Tibial nerve (tissue), 4 donors: ENCODE measurements at regions not wholly inside any gene's neighbourhood (a gene's known extent, or its start where the extent isn't known, plus 50 kb on each side); places are given as distances from the start of the nearest gene placed in this dataset.

ENCODE experiments used
- DNase-seq, 2 donors: peaks; one replicate each; pipeline ENCODE4 v3.0.0-alpha.2; 2019; ENCODE audit warnings: low spot score in 2 of 2
- H3K27ac ChIP-seq, 4 donors: fragments of 200-600 bp; sonication (generic) in 3 of 4; one replicate each; pipeline ENCODE4 v1.5.1; 2017 to 2019; ENCODE audit warnings: mild to moderate bottlenecking in 1 of 4
- H3K27me3 ChIP-seq, 2 donors: fragments of 200-600 bp; sonication (generic) in 1 of 2; one replicate each; pipeline versions ENCODE4 v1.5.1 to v1.6.0; 2017 to 2019
- H3K36me3 ChIP-seq, 3 donors: fragments of 200-600 bp; sonication (generic); one replicate each; pipeline ENCODE4 v1.5.1; 2018 to 2019
- H3K4me1 ChIP-seq, 4 donors: fragments of 200-600 bp; sonication (generic) in 3 of 4; one replicate each; pipeline ENCODE4 v1.5.1; 2017 to 2019
- H3K4me3 ChIP-seq, 4 donors: fragments of 200-600 bp; sonication (generic) in 3 of 4; one replicate each; pipeline ENCODE4 v1.5.1; 2017 to 2019; ENCODE audit warnings: mild to moderate bottlenecking in 1 of 4, moderate library complexity in 1 of 4
- H3K9me3 ChIP-seq, 4 donors: fragments of 200-600 bp; sonication (generic) in 3 of 4; one replicate each; pipeline ENCODE4 v1.5.1; 2017 to 2019
- CTCF ChIP-seq, 5 experiments: fragments of 200-600 bp in 3 of 5; fragments of 450-650 bp in 2 of 5; sonication (generic) in 3 of 5; IDR thresholded peaks; one replicate each; pipeline ENCODE4 v1.5.1; 2016 to 2019; ENCODE audit warnings: antibody characterized with exemption in 5 of 5, mild to moderate bottlenecking in 3 of 5, moderate library complexity in 2 of 5
- EP300 ChIP-seq, 2 donors: sonication (generic); formaldehyde crosslinking; IDR thresholded peaks; one replicate each; pipeline ENCODE4 v1.6.1; 2017; ENCODE audit warnings: antibody characterized with exemption in 2 of 2, mild to moderate bottlenecking in 1 of 2
- POLR2A ChIP-seq, 2 donors: fragments of 450-650 bp; IDR thresholded peaks; one replicate each; pipeline ENCODE4 v1.6.1; 2017; ENCODE audit warnings: antibody characterized with exemption in 2 of 2, mild to moderate bottlenecking in 2 of 2, moderate library complexity in 2 of 2
- WGBS, 2 donors: methylation state at CpG; one replicate each; pipeline ENCODE4 v1.1.5; 2018; 5-methylcytosine and 5-hydroxymethylcytosine counted together

- Histone ChIP-seq H3K27me3 (no peaks in the 10 kb centered on the region), H3K36me3 (no peaks in the 10 kb centered on the region), H3K4me3 (no peak overlapping the region), H3K27ac (no peak overlapping the region), H3K9me3 (no peaks in the 10 kb centered on the region), H3K4me1 (peaks cover 0 to 4% (median 0%) of the 10 kb centered on the region in 4 donors)
- TF ChIP-seq CTCF (IDR thresholded peaks at IDR 0.05) (no peak), EP300 (IDR thresholded peaks at IDR 0.05) (no peak), POLR2A (IDR thresholded peaks at IDR 0.05) (no peak)
- DNase-seq: no peak
Observed at GRCh38 chr7:85595750-85596178, 408.9 kb upstream of the SEMA3D start.

- Histone ChIP-seq H3K9me3 (no peaks in the 10 kb centered on the region), H3K36me3 (no peaks in the 10 kb centered on the region), H3K4me1 (peaks cover 0 to 4% (median 0%) of the 10 kb centered on the region in 4 donors), H3K4me3 (no peak overlapping the region), H3K27me3 (no peaks in the 10 kb centered on the region), H3K27ac (no peak overlapping the region)
- TF ChIP-seq CTCF (IDR thresholded peaks at IDR 0.05): no peak
- no peak for DNase-seq
- 56 to 75% methylated on average over 3 of the region's 3 CpGs for WGBS, 2 donors
Observed at GRCh38 chr7:85593355-85593754, 406.5 kb upstream of the SEMA3D start.

GRCh38 chr7:85587785-85588184, 400.9 kb upstream of the SEMA3D start:
- Histone ChIP-seq H3K36me3 (no peaks in the 10 kb centered on the region), H3K27me3 (no peaks in the 10 kb centered on the region), H3K4me1 (no peaks in the 10 kb centered on the region), H3K4me3 (no peak overlapping the region), H3K27ac (no peak overlapping the region), H3K9me3 (no peaks in the 10 kb centered on the region)
- DNase-seq: no peak
- TF ChIP-seq EP300 (IDR thresholded peaks at IDR 0.05): no peak
- no peak for TF ChIP-seq CTCF (IDR thresholded peaks at IDR 0.05)
- no peak for TF ChIP-seq POLR2A (IDR thresholded peaks at IDR 0.05)

- Histone ChIP-seq H3K27ac (no peak overlapping the region), H3K9me3 (no peaks in the 10 kb centered on the region), H3K4me1 (no peaks in the 10 kb centered on the region), H3K36me3 (no peaks in the 10 kb centered on the region), H3K4me3 (no peak overlapping the region), H3K27me3 (no peaks in the 10 kb centered on the region)
- no peak for DNase-seq
- TF ChIP-seq POLR2A (IDR thresholded peaks at IDR 0.05): no peak
- no peak for TF ChIP-seq CTCF (IDR thresholded peaks at IDR 0.05)
- WGBS, 2 donors: 45 to 50% methylated on average over 3 of the region's 3 CpGs
Observed at GRCh38 chr7:85586091-85586490, 399.2 kb upstream of the SEMA3D start.

- Histone ChIP-seq H3K4me1 (no peaks in the 10 kb centered on the region), H3K4me3 (no peak overlapping the region), H3K36me3 (no peaks in the 10 kb centered on the region), H3K27me3 (no peaks in the 10 kb centered on the region), H3K27ac (no peak overlapping the region), H3K9me3 (no peaks in the 10 kb centered on the region)
- WGBS, 2 donors: 84 to 88% methylated on average over 6 of the region's 6 CpGs
- DNase-seq: no peak
- no peak for TF ChIP-seq POLR2A (IDR thresholded peaks at IDR 0.05)
- TF ChIP-seq CTCF (IDR thresholded peaks at IDR 0.05): no peak
- no peak for TF ChIP-seq EP300 (IDR thresholded peaks at IDR 0.05)
Observed at GRCh38 chr7:85583131-85583953, 396.5 kb upstream of the SEMA3D start.
